ENCODE measurements at regions not wholly inside any gene's neighbourhood (a gene's known extent, or its start where the extent isn't known, plus 50 kb on each side); places are given as distances from the start of the nearest gene placed in this dataset.

DNA sequence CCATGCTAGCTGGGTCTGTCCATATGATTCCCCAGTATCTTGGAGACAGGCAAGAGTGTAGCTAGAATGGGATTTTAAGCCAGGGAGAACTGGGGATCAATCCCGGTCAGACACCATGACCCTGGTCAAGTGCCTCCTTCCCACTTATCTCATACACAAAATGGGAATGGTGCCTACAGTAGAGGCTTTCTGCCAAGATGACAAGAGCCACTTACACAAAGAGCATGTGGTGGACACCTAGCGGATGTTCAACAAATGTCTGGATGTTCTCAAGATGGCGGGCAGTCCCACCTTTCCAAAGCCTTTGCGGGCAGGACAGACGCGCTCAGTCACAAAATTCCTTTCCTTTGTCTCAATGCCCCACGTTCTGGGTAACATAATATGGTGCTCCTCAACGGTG lies 57.3 kb downstream of the MAF start:
- no peak for DNase-seq (ENCODE audit: low read depth, low spot score)
- H3K4me3 ChIP-seq (ENCODE audit: low read length) = no peak overlapping the region

DNA sequence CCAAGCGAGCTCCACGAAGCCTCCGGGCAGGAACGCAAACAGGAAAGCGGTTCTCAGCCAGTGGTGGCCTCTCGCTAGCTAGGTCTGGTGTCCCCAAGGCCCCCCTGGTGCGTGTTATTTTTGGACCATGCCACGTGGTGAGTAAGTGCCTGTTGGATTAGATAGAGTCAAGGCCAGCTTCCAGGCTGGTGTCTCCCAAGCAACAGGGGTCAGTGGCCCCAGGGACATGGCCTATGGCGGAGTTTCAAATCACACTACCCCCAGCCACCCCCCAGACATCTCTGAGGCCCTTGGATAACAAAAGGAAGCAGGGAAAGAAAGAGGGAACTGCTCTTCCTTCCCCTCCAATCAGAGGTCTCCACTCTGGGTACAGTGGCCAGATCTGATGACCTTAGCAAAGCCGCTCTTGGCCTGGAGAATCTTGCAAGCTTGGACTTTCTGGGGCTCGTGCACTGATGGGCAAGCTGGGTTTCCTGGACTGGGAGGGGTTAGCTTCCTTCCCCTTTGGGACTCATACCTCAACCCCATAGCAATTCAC lies 58.2 kb downstream of the MAF start:
- no peak overlapping the region for H3K4me3 ChIP-seq (ENCODE audit: low read length)
- DNase-seq (ENCODE audit: low read depth, low spot score) = no peak

DNA sequence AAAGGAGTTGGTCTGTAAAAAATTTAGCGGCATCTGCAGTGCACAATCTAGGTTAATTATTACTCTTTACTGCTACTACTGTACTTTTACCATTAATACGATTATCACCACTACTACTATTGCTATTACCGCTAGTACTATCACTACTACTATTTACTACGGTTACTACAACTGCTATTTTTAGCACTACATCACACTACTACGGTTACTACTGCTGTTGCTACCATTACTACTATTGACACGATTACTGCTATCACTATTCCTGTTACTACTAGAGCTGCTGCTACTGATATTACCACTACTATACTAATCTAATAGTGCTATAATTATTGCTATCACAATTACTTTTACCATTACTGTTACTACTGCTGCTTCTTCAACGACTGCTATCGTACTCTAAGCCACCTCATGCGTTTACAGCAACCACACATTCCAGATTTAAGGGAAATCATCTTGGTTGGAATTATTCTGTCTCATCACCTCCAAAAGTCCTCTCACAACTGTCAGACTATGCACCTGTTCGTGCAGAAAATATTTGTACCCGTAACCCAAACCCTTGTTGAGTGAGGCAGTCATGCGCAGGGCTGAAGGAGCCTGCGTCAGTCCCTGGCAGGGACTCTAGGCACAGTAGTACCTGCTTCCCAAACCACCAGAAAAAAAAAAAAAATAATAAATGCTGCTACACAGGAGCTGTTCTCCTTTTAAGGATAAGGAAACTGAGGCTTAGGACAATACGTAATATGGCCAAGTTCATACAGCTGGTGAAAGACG lies 59.5 kb downstream of the MAF start:
- no peak overlapping the region for H3K4me3 ChIP-seq (ENCODE audit: low read length)
- no peak for DNase-seq (ENCODE audit: low read depth, low spot score)

DNA sequence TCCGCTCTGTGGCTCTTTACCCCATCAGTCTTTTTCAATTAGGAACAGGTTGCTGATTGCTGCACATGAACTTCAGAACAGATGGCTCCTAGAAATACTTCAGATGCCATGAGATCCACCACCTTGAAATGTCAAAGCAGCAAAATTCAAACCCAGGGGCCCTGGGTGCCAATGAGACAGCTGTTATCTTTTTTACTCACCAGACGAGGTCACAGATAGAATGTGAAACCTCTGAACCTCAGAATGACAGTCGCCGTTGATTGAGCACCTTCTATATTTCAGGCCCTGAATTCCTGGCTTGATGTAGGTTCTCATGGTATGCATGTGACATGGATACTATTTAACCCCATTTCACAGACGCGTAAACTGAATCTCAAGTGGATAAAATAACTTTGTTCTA lies 63.0 kb downstream of the MAF start:
- no peak for DNase-seq (ENCODE audit: low read depth, low spot score)
- H3K4me3 ChIP-seq (ENCODE audit: low read length) = no peak overlapping the region

DNA sequence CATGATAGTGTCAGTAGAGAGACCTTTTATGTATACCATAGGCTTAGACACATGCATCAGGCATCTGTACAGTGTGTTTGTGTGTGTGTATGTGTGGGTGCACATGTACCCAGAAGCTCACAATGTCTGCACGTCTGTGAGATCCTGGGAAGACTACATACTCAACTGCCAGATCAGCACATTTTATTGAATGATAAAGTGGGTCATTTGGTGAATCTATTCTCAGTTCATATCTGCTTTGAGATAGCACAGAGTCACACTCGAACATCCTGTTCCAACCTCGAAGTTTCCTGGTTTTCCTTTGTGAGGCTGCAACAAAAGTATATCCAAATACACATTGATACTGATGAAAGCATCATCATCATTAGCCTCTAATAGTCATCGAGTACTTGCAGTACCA lies 63.6 kb downstream of the MAF start:
- H3K4me3 ChIP-seq (ENCODE audit: low read length) = no peak overlapping the region
- DNase-seq (ENCODE audit: low read depth, low spot score) = no peak

DNA sequence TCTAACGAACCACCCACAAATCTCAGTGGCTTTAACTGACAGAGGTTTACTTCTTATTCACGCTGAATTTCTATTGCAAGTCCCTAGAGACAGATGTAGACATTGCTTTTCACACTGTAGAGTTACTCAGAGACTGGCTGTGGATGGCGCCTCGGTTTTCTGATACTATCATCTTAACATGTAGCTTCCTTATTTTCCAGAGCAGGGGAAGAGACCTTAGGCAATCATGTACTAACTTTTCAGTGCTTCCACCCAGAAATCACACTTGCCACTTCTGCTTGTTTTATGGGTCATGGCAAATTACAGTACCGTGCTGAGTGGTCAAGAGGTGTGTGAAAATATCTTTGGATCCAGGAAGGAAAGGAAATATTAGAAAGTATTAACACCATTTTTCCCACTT lies 65.4 kb downstream of the MAF start:
- DNase-seq (ENCODE audit: low read depth, low spot score) = no peak
- H3K4me3 ChIP-seq (ENCODE audit: low read length) = no peak overlapping the region

DNA sequence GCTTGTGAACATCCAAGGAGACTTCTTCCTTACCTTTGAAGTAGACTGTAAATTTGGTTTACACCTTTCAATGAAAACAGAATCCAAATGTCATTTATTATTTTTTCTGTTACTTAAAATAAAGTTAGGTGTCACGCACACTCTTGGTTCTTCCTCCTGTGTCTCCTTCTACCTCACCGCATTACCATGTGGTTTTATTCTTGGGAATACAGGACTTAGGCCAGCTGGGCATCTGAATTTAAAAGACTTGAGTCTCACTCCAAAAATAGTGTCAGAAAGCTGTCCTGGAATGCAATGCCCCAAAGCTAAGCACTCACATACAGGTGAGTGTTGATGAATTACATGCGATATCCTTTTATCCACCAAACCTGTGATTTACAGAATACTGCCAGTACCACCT lies 66.4 kb downstream of the MAF start:
- no peak for DNase-seq (ENCODE audit: low read depth, low spot score)
- no peak overlapping the region for H3K4me3 ChIP-seq (ENCODE audit: low read length)

DNA sequence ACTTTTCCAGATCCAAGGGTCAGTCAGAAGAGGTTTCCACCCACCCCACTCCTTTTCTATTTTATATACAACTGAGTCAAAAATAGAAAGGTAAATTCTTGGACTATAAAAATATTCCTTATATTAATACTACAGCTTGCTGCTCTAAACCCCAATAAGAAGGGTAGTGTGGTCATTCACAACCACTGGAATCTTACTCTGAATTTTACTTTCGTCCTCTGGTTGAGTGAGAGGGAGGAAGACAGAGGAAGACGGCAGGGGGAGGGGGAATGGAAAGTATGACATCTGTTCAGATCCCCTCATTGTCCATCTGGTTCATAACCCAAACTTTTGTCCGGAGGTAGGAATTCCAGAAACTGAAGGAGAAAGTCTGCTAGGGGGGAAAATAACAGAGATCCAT lies 67.2 kb downstream of the MAF start:
- H3K4me3 ChIP-seq (ENCODE audit: low read length) = no peak overlapping the region
- DNase-seq (ENCODE audit: low read depth, low spot score) = no peak

DNA sequence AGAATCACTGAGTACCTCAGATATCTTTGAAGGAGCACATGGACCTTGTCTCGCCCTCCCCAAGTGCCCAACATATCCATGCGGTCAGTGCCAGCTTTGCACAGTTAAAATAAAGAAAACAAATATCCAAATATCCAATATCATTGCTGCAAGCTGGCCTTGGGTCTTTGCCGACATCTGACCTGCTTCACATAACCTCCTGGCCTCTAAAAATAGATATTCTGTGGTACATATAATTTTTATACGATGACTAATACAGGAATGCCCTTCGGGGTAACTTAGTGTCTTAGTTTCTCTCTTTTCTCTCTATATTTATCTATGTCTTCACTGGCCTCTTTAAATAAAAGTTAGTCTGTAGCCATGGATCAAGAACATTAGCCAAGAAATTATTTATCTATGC lies 67.8 kb downstream of the MAF start:
- no peak for DNase-seq (ENCODE audit: low read depth, low spot score)
- H3K4me3 ChIP-seq (ENCODE audit: low read length) = no peak overlapping the region

DNA sequence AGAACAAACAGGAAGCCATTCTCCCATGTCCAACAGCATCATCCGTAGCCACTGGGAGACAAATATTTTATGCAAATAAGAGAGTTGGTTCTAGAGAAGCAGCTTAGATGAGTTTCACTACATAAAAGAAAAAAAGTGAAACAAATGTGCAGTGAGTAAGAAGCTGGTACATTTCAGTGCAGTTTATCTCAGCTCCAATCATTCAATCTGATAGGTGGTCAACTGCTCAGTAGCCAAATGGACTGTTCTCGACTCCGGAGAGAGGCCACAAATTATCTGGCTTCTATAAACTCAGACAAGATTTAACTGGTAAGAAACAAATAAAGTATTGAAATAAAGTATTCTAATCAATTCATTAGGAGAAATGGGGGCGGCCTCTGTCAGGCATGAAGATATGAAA lies 68.3 kb downstream of the MAF start:
- no peak for DNase-seq (ENCODE audit: low read depth, low spot score)
- no peak overlapping the region for H3K4me3 ChIP-seq (ENCODE audit: low read length)

DNA sequence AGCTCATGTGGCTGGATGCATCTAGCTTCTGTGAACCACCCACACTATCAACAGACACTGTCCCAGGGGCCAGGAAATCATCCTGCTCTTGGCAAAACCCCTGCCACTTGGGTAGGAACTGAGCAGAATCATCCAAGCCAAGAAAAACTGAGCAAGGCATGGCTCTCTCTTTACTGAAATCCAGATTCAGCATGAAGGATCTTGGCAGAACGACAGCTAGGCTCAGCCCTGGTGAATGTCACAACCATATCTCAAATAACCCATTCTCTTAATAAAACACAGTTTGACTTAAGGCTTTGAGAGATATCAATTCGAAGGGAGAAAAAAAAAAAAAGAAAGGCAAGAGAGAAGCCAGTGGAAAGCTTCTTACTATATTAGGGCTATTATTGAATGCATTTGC lies 72.2 kb downstream of the MAF start:
- no peak overlapping the region for H3K4me3 ChIP-seq (ENCODE audit: low read length)
- DNase-seq (ENCODE audit: low read depth, low spot score) = no peak

DNA sequence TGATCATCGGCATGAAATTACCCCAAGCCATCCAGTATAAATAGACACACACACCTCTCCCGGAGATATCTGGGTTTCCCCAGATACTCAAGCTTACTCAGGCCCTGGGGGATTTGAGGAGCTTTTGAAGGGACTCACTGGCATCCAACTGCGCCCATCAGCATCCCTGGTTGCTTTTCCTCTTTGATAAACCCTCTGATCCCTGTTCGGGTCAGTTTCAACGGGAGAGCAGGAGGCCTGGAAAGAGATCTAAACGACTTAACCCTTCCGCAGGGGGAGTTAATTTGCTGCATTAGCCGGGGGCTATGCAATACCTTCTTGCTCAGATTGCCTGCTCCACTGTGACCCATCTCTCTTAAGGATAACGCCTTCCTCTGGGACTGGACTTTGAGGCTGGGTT lies 76.6 kb downstream of the MAF start:
- no peak for DNase-seq (ENCODE audit: low read depth, low spot score)
- H3K4me3 ChIP-seq (ENCODE audit: low read length) = no peak overlapping the region

DNA sequence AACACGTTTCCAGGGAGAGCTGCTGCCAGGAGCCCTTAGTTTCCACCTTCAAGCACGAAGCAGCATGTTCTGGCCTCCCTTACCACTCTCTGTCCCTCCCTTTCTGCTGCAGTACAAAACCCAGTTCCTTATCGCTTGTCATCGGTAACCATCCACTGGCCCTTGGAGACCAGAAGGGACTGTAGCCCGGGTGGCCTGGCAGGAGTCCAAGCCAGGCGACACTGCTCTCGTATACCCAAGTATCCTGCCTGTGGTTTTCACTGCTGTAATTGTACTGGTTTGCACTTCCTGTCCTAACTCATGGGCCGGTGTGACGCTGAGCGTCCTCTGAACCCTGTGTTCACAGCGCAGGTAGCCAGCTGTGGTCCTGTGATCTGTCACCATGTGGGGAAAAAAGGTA lies 81.1 kb downstream of the MAF start:
- no peak for DNase-seq (ENCODE audit: low read depth, low spot score)
- no peak overlapping the region for H3K4me3 ChIP-seq (ENCODE audit: low read length)

DNA sequence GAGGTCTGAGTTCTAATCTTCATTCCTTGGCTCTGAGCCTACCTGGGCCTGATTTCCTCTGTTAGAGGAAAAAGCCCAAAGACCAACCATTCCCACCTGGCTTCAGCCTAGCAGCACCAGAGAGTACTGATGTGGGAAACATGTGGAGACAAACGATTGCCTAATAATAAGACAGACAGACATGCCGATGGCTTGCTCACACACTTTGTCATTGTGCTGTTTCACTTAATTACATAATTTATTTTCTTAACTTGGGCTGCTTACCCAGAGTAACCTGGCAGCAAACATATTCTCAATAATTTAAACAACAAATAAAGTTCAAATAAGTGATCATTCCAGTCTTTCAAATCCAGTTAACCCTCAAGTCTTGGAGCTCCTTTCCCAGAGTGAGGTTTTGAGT lies 83.4 kb downstream of the MAF start:
- no peak overlapping the region for H3K4me3 ChIP-seq (ENCODE audit: low read length)
- DNase-seq (ENCODE audit: low read depth, low spot score) = no peak

DNA sequence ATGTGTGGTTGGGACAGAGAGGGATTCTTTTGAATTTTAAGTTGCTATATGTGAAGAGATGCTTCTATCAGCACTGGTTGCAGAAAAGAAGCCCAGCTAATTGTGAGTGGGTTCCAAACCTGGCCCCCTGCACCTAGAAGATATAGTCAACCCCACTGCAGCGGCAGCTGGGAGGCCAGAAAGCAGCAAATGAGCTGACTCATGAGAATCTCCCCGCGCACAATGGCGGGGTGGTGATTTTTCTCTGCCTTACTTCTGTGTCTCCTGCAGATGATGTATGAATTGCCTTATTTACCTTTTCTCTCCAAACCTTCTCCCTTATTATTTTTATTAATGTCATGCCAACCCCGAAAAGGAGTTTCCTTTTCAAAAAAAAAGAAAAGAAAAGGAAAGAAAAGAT lies 89.7 kb downstream of the MAF start:
- DNase-seq (ENCODE audit: low read depth, low spot score) = no peak
- no peak overlapping the region for H3K4me3 ChIP-seq (ENCODE audit: low read length)

DNA sequence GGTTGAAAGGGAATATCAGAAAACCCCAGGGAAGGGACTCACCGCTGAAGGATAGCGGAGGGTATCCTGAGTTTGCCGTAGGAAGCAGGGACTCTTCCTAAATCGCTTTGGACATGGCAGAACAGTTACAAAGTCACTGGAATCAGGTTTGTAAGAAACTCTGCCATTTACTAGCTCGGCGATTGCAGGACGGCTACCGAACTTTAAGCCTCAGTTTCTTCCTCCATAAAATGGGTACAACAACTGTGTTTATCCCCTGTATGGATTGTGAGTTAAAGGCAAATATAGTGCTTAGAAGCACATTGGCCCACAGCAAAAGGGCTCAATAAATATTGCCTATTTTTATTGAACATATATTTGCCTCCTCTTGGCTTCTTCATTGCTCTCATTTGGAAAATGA lies 90.6 kb downstream of the MAF start:
- no peak for DNase-seq (ENCODE audit: low read depth, low spot score)
- no peak overlapping the region for H3K4me3 ChIP-seq (ENCODE audit: low read length)

DNA sequence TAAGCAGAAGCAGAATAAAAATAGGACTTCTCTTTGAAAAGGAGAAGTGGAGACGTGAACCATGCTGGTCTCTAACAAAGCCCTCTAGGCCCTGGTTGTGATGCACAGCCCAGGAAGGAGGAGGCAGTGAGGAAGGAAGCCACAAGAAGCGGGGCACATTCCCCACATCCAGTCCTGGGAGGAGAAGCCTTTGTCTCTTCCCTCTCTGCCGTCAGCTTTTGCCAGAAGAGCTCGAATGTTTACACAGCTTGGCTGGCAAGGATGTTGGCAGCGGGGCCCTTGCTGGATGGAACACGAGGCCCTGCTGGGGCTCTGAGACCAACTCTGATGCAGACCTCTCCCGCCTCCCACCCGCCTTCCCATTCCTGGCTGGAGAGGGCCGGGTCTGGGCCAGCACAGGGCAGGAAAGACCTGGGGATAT lies 91.3 kb downstream of the MAF start:
- DNase-seq (ENCODE audit: low read depth, low spot score) = no peak

DNA sequence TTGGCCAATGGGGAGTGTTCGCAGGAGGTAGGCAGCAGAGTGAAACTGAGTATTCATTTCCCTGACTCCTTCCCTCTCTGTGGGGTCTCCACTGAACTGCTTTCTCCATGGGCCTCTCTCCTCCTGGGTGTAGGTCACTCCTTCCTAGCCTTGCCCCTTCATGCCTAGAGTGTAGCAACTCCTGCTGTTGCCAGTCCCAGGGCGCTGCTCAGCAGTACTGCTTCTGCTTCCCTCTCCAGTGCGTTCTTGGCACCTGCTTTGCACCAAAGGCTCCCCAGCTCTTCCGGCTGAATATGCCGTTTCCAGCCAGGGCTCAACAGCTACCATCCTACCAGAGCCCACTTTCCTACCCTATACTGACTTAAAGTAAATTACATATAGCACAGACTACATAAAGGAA lies 92.2 kb downstream of the MAF start:
- H3K4me3 ChIP-seq (ENCODE audit: low read length) = no peak overlapping the region

More for the DNA sequence above, 91.3 kb downstream of the MAF start:
- H3K4me3 ChIP-seq (ENCODE audit: low read length) = no peak overlapping the region

DNA sequence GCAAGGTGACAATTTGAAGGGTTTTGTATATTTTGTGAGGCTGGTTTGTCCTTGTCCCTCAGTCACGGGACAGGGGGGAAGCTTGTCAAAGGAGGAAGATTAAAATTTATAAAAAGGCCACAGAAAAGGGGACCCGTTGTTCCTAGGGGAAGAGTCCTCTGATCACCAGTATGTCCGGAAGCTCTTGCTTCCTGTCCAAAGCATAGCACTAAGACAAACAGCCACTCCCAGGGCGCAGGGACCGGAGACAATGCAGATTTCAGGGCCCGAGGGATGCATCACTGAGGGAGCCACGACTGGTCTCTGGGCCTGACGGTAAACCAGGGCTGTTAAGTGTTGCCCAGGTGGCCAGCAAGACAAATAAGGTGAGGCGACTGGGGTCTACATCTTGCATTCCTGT lies 95.2 kb downstream of the MAF start:
- DNase-seq (ENCODE audit: low read depth, low spot score) = no peak
- H3K4me3 ChIP-seq (ENCODE audit: low read length) = no peak overlapping the region

More for the DNA sequence above, 92.2 kb downstream of the MAF start:
- no peak for DNase-seq (ENCODE audit: low read depth, low spot score)

DNA sequence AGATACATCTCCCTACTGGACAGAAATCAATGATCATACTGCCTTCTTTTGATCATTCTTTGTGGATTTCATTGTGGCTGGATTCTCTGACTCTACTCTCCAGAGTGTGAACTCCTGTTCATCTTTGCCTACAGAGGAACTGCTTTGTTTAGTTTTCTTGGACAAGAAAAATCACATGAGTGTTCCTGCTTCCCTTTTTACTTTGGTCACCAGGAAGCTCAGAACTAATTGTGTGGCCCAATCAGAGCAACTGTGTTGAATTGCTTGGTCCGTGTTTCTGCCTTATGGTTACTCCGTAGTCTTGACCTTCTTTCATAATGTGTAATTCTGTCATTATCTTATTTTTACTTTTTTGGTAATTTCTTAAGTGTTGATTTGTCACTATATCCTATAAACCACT lies 97.0 kb downstream of the MAF start:
- no peak for DNase-seq (ENCODE audit: low read depth, low spot score)
- no peak overlapping the region for H3K4me3 ChIP-seq (ENCODE audit: low read length)

DNA sequence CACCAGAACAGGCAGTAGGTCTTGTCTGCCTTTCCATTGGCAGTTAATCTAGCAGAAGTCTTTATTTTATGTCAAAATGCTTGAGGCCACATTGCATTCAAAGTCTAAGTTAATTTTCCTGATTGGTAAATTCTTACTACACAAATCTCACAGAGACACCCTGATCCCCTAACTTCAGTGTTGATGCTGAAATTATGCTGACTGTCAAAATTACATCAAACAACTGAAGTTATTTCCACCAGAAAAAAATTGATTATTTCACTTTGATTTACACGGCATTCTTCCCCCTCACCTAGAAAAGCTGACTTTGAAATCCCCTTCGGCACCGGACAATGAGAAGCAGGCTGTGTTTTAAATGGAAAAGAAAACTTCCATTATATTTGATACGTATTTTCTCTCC lies 99.1 kb downstream of the MAF start:
- no peak overlapping the region for H3K4me3 ChIP-seq (ENCODE audit: low read length)
- DNase-seq (ENCODE audit: low read depth, low spot score) = no peak
